ENCODE measurements at regions not wholly inside any gene's neighbourhood (a gene's known extent, or its start where the extent isn't known, plus 50 kb on each side); places are given as distances from the start of the nearest gene placed in this dataset.

DNA sequence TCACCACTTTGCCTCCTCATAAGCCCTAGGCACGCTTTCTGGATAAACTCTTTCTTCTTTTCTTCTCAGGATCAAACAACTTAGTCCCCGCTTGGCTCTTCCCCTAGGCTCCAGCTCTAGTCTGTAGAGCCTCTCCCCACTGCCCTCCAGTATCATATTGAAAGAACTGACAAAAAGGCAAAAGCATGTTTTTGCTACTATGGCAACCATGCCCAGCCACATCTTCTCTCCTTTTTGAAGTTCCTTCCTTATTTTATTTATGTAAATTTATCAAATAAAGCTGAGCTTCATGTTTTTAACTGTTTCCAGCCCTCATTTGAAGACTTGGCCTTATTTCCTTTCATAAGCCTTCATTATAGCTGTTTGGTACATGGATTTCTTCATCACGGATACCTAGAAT lies 86.0 kb upstream of the LIMCH1 start:
- no peak overlapping the region for H3K4me2 ChIP-seq (ENCODE audit: low read length)
- no peak overlapping the region for H2AFZ ChIP-seq (ENCODE audit: low read length)
- intact Hi-C loops (cut with micrococcal nuclease; ENCODE audit: unreplicated experiment) = no loop called here
- H4K20me1 ChIP-seq (ENCODE audit: insufficient read depth, low read length) = no peaks in the 10 kb centered on the region
- no peaks in the 10 kb centered on the region for H3K9me3 ChIP-seq (ENCODE audit: low read length)
- no peak overlapping the region for H3K4me3 ChIP-seq (ENCODE audit: low read depth, low read length, poor library complexity, severe bottlenecking)
- H3K27ac ChIP-seq (ENCODE audit: low read depth, low read length, poor library complexity, severe bottlenecking) = no peak overlapping the region
- POLR2A ChIA-PET = no interaction called here
- no peaks in the 10 kb centered on the region for H3K4me1 ChIP-seq (ENCODE audit: insufficient read depth, low read length, poor library complexity, severe bottlenecking)
- H3K9me2 ChIP-seq (ENCODE audit: insufficient read depth, low read length) = no peaks in the 10 kb centered on the region
- no TSS peak for BruUV-seq (replicated peaks)
- no peak for TF ChIP-seq EZH2phosphoT487 (IDR thresholded peaks at IDR 0.05; ENCODE audit: borderline replicate concordance, low read depth, low read length)
- TF ChIP-seq CTCF (conservative IDR thresholded peaks at IDR 0.05; ENCODE audit: low read length) = no peak
- no peaks in the 10 kb centered on the region for H3K79me2 ChIP-seq (ENCODE audit: insufficient read depth, low read depth, low read length)
- no peak for DNase-seq (ENCODE audit: low spot score)
- no peaks in the 10 kb centered on the region for H3K36me3 ChIP-seq (ENCODE audit: insufficient read depth, low read length)
- CTCF ChIA-PET (ENCODE audit: unreplicated experiment) = no interaction called here

GRCh38 chr4:41452484-41453225 lies 85.3 kb upstream of the LIMCH1 start:
- Histone ChIP-seq H3K27ac (ENCODE audit: low read depth, low read length, poor library complexity, severe bottlenecking) (no peak overlapping the region), H3K4me3 (ENCODE audit: low read depth, low read length, poor library complexity, severe bottlenecking) (no peak overlapping the region), H3K9me3 (ENCODE audit: low read length) (no peaks in the 10 kb centered on the region), H3K4me2 (ENCODE audit: low read length) (no peak overlapping the region), H3K36me3 (ENCODE audit: insufficient read depth, low read length) (no peaks in the 10 kb centered on the region), H4K20me1 (ENCODE audit: insufficient read depth, low read length) (no peaks in the 10 kb centered on the region), H3K79me2 (ENCODE audit: insufficient read depth, low read depth, low read length) (no peaks in the 10 kb centered on the region), H3K9me2 (ENCODE audit: insufficient read depth, low read length) (no peaks in the 10 kb centered on the region), H3K4me1 (ENCODE audit: insufficient read depth, low read length, poor library complexity, severe bottlenecking) (no peaks in the 10 kb centered on the region), H2AFZ (ENCODE audit: low read length) (no peak overlapping the region)
- ChIA-PET CTCF (ENCODE audit: unreplicated experiment) (no interaction called here), POLR2A (no interaction called here)
- intact Hi-C loops (cut with micrococcal nuclease; ENCODE audit: unreplicated experiment) = no loop called here
- TF ChIP-seq EZH2phosphoT487 (IDR thresholded peaks at IDR 0.05; ENCODE audit: borderline replicate concordance, low read depth, low read length) (no peak), CTCF (conservative IDR thresholded peaks at IDR 0.05; ENCODE audit: low read length) (no peak)
- BruUV-seq (replicated peaks) = no TSS peak
- no peak for DNase-seq (ENCODE audit: low spot score)

DNA sequence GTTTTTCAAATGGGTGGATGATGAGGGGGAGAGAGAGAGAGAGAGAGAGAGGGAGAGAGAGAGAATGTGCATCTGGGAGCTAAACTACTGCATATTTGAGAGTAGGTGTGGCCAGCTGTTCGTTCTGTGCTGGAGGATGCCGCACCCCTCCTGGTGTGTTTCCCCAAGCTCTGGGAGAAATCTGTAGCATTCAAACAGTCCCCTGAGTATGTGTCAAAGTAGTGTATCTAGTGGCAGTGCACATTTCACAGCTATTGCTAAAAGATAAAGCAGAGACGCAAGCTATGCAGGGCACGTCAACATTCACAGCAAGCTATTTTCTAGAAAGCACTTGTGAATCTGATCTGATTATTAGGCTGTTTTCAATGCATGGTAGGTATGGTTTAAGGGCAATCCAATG lies 83.5 kb upstream of the LIMCH1 start:
- intact Hi-C loops (cut with micrococcal nuclease; ENCODE audit: unreplicated experiment) = no loop called here
- no TSS peak for BruUV-seq (replicated peaks)
- H3K4me3 ChIP-seq (ENCODE audit: low read depth, low read length, poor library complexity, severe bottlenecking) = no peak overlapping the region
- H3K27ac ChIP-seq (ENCODE audit: low read depth, low read length, poor library complexity, severe bottlenecking) = no peak overlapping the region
- H3K79me2 ChIP-seq (ENCODE audit: insufficient read depth, low read depth, low read length) = no peaks in the 10 kb centered on the region
- no peak overlapping the region for H3K4me2 ChIP-seq (ENCODE audit: low read length)
- CTCF ChIA-PET (ENCODE audit: unreplicated experiment) = interaction anchor here (0.6 kb wide), 1 partner anchor 38 kb away, joined by 4 read pairs; no protein-coding TSS in a partner anchor
- no peak for DNase-seq (ENCODE audit: low spot score)
- no peaks in the 10 kb centered on the region for H3K4me1 ChIP-seq (ENCODE audit: insufficient read depth, low read length, poor library complexity, severe bottlenecking)
- H3K9me3 ChIP-seq (ENCODE audit: low read length) = no peaks in the 10 kb centered on the region
- H4K20me1 ChIP-seq (ENCODE audit: insufficient read depth, low read length) = no peaks in the 10 kb centered on the region
- POLR2A ChIA-PET = no interaction called here
- H2AFZ ChIP-seq (ENCODE audit: low read length) = no peak overlapping the region
- H3K9me2 ChIP-seq (ENCODE audit: insufficient read depth, low read length) = no peaks in the 10 kb centered on the region
- no peaks in the 10 kb centered on the region for H3K36me3 ChIP-seq (ENCODE audit: insufficient read depth, low read length)
- TF ChIP-seq EZH2phosphoT487 (IDR thresholded peaks at IDR 0.05; ENCODE audit: borderline replicate concordance, low read depth, low read length) (no peak), CTCF (conservative IDR thresholded peaks at IDR 0.05; ENCODE audit: low read length) (no peak)

Data from OCI-LY7 (cell line).